ENCODE measurements at regions not wholly inside any gene's neighbourhood (a gene's known extent, or its start where the extent isn't known, plus 50 kb on each side); places are given as distances from the start of the nearest gene placed in this dataset.

GRCh38 chr6:40891686-40892085 is 147.3 kb downstream of the UNC5CL start:
- no peak for TF ChIP-seq CTCF (IDR thresholded peaks at IDR 0.05; ENCODE audit: extremely low read depth in 1 of 2, insufficient read depth in 1 of 2, low read depth in 1 of 2, low read length in 2 of 2)
- TF ChIP-seq POLR2AphosphoS5 (IDR thresholded peaks at IDR 0.05; ENCODE audit: insufficient read depth, low read depth, low read length): no peak
- no peak for TF ChIP-seq JUN (IDR thresholded peaks at IDR 0.05; ENCODE audit: borderline replicate concordance, insufficient read depth, insufficient read length, low read depth)
- no peak for TF ChIP-seq POLR2A (IDR thresholded peaks at IDR 0.05; ENCODE audit: low read depth, low read length)
- TF ChIP-seq MAX (IDR thresholded peaks at IDR 0.05; ENCODE audit: insufficient read depth, insufficient read length): no peak
- no peak for TF ChIP-seq FOS (IDR thresholded peaks at IDR 0.05; ENCODE audit: borderline replicate concordance, insufficient read depth, low read length)
- no peak for TF ChIP-seq EZH2 (IDR thresholded peaks at IDR 0.05; ENCODE audit: borderline replicate concordance, low read depth, low read length, severe bottlenecking)
- TF ChIP-seq MYC (IDR thresholded peaks at IDR 0.05; ENCODE audit: low read depth, low read length): no peak
